GM12872 (cell line): ENCODE measurements at regions not wholly inside any gene's neighbourhood (a gene's known extent, or its start where the extent isn't known, plus 50 kb on each side); places are given as distances from the start of the nearest gene placed in this dataset.

Source experiments
- TF ChIP-seq, protein P1 (sequence below): IDR thresholded peaks from 3 replicates; pipeline ENCODE4 v1.5.1; 2011; ENCODE audit warnings: low read depth, mild to moderate bottlenecking, low read length, moderate library complexity; ENCODE audit not compliant: insufficient read depth

DNA sequence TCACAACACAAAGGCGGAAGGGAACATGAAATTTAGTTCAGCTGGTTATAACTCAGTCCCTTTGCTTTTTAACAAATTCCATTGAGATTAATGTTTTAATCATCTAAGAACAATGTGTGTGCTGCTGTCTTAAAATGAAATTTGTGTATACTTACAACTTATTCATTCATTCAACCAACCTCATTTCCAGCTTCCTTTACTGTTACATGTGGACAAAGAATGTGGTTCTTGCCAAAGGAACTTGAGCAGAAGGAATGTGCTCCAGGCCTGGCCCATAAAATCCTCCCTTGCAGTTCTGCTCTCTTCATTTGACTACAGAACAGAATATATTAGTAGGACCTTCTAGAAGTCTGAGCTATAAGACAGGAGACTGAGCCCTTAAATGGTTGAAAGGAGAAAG is 176.8 kb upstream of the GLRA2 start:
- TF ChIP-seq, protein P1, sequence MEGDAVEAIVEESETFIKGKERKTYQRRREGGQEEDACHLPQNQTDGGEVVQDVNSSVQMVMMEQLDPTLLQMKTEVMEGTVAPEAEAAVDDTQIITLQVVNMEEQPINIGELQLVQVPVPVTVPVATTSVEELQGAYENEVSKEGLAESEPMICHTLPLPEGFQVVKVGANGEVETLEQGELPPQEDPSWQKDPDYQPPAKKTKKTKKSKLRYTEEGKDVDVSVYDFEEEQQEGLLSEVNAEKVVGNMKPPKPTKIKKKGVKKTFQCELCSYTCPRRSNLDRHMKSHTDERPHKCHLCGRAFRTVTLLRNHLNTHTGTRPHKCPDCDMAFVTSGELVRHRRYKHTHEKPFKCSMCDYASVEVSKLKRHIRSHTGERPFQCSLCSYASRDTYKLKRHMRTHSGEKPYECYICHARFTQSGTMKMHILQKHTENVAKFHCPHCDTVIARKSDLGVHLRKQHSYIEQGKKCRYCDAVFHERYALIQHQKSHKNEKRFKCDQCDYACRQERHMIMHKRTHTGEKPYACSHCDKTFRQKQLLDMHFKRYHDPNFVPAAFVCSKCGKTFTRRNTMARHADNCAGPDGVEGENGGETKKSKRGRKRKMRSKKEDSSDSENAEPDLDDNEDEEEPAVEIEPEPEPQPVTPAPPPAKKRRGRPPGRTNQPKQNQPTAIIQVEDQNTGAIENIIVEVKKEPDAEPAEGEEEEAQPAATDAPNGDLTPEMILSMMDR = no peak

- TF ChIP-seq, protein P1 = no peak
These were observed 177.6 kb upstream of the GLRA2 start for GRCh38 chrX:14351611-14352303.

DNA sequence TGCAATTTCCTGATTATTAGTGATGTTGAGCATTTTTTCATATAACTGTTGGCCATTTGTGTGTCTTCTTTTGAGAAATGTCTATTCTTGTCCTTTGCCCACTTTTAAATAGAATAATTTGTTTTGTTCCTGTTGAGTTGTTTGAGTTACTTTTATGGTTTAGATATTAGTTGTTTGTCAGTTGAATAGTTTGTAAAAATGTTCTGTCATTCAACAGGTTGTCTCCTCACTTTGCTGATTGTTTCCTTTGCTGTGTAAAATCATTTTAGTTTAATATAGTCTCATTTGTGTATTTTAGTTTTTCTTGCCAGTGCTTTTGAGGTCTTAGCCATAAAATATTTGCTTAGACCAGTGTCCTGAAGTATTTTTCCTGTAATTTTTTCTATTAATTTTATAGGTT is 181.8 kb upstream of the GLRA2 start:
- TF ChIP-seq, protein P1 = no peak

DNA sequence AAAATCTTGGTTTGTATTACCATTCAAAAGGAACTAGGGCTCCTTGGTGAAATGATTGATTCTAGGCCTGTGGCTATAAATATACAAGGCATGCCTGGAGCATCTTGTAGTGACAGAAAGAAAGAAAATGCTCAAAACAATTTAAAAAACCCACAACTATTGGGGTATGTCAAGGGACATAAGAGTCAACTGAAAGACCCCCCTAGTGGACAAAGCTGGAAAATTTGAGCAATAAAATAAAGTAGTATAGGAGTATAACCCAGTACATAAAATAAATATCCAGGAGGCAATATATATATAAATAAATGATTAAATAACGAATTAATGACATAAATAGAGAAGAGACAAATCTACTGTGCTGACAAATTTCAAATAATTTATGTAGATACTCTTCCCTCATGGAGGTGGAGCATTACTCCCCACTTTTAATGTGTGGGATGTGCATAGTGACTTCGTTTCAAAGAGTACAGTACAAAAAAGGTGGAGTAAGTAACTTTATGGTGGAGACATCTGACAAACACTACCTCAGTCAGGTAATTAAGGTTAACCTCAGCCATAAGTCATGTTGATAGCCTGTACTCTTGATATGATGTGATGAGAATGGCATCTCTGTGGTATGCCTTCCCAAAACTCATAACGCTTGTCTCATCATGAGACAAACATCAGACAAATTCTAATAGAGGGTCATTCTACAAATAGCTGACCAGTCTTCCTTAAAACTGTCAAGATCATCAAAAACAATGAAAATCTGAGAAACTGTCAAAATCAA is 185.0 kb upstream of the GLRA2 start:
- TF ChIP-seq, protein P1 = 0 out of 3 replicates have a peak, but pooled peaks have one; percentile 10

DNA sequence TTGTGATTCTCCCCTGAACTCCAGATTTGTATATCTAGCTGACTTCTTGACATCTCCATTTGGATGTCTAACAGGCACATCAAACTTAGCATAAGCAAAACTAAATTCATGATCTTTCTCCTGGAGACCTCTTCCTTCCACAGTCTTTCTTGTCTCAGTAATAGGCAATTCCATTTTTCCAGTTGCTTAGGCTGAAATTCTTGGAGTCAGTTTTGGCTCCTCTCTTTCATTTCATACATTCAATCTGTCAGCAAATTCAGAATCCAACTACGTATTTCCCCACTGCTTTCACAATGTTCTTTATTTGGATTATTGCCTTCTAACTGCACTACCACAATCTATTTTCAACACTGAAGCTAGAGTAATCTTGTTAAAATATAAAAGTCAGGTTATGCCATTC is 219.9 kb upstream of the GLRA2 start:
- TF ChIP-seq, protein P1 = no peak

DNA sequence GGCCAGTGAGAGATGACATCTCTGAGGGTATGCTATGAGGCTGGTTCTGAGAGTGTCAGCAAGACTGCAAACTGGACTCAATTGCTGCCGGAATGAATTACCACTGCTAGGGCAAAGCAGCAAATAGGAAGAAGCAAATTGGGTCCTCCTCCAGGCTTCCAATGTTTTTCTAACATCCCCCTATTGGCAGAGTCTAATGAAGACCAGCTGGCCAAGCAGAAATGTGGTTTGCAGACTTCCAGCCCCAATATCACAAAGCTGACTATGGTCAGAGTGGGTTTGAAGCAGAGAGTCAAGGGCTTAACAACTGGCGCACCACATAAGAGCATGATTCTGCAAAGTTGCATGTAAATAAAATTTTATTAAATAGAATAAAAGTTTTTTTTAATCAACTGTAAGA is 225.4 kb upstream of the GLRA2 start:
- TF ChIP-seq, protein P1 = no peak

DNA sequence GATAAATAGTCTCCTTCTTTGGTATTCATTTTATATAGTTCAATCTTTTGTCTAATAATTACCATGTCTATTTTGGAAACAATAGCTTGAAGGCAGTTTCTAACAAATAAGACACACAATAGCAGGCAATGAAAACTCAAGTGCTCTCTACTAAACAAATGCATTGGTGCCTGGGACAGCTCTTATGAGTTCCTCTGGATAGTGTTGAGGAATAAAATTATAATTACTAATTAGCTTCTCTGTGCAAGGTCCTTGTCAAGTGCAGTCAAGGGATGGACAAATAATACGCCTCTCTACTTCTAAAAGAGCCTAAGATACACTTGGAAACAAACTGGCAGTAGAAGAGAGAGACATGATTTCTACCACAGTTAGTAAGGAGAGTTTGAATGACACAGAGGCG is 229.0 kb upstream of the GLRA2 start:
- TF ChIP-seq, protein P1 = no peak
